GM23338 (cell line): ENCODE measurements at regions not wholly inside any gene's neighbourhood (a gene's known extent, or its start where the extent isn't known, plus 50 kb on each side); places are given as distances from the start of the nearest gene placed in this dataset.

Source experiments
- ATAC-seq: fragments of 200-7000 bp; cut with Tn5 transposase; 3 replicates; pipeline ENCODE4 v1.9.1; 2020
- DNase-seq: peaks from one replicate; pipeline ENCODE4 v3.0.0-alpha.2; 2015; ENCODE audit warnings: low spot score
- H2AFZ ChIP-seq: fragments of 200-600 bp; sonication (generic); 2 replicates; pipeline ENCODE4 v1.8.0; 2016; ENCODE audit warnings: antibody characterized with exemption, mild to moderate bottlenecking, moderate library complexity
- H3F3A ChIP-seq: fragments of 200-600 bp; sonication (generic); replicated peaks from 2 replicates; pipeline ENCODE4 v1.8.0; 2017; ENCODE audit warnings: antibody characterized with exemption, mixed run types, low read depth
- H3K27ac ChIP-seq: fragments of 200-600 bp; sonication (generic); 2 replicates; pipeline ENCODE4 v1.6.1; 2016; ENCODE audit warnings: low read depth
- H3K27me3 ChIP-seq: fragments of 200-600 bp; sonication (generic); 2 replicates; pipeline ENCODE4 v1.8.0; 2016; ENCODE audit warnings: mild to moderate bottlenecking, mixed run types, moderate library complexity; ENCODE audit not compliant: insufficient read depth
- H3K36me3 ChIP-seq: fragments of 200-600 bp; sonication (generic); 2 replicates; pipeline ENCODE4 v1.8.0; 2016; ENCODE audit warnings: mild to moderate bottlenecking; ENCODE audit not compliant: insufficient read depth
- H3K4me1 ChIP-seq: fragments of 200-600 bp; sonication (generic); 2 replicates; pipeline ENCODE4 v1.8.0; 2016; ENCODE audit warnings: mild to moderate bottlenecking, moderate library complexity; ENCODE audit not compliant: insufficient read depth
- H3K4me2 ChIP-seq: fragments of 200-600 bp; sonication (generic); 2 replicates; pipeline ENCODE4 v1.7.1; 2017; ENCODE audit warnings: mixed run types
- H3K4me3 ChIP-seq: fragments of 200-600 bp; sonication (generic); 2 replicates; pipeline ENCODE4 v1.6.1; 2016; ENCODE audit warnings: mixed run types
- H3K79me2 ChIP-seq: fragments of 200-600 bp; sonication (generic); replicated peaks from 2 replicates; pipeline ENCODE4 v1.8.0; 2017; ENCODE audit warnings: mild to moderate bottlenecking; ENCODE audit not compliant: insufficient read depth
- H3K9me2 ChIP-seq: fragments of 200-600 bp; sonication (generic); 2 replicates; pipeline ENCODE4 v1.8.0; 2017; ENCODE audit not compliant: insufficient read depth
- H4K20me1 ChIP-seq: fragments of 200-600 bp; sonication (generic); replicated peaks from 2 replicates; pipeline ENCODE4 v1.8.0; 2017; ENCODE audit warnings: mild to moderate bottlenecking; ENCODE audit not compliant: insufficient read depth
- H3K27ac Mint-ChIP-seq: 2 replicates; pipeline ENCODE4 v1.8.0; 2020; ENCODE audit warnings: inconsistent platforms, mild to moderate bottlenecking, moderate library complexity, mixed read lengths
- H3K27me3 Mint-ChIP-seq: 3 replicates; pipeline ENCODE4 v1.8.0; 2022; ENCODE audit warnings: low read depth, mild to moderate bottlenecking, moderate library complexity, mixed read lengths, inconsistent platforms; ENCODE audit not compliant: insufficient read depth, poor library complexity
- H3K36me3 Mint-ChIP-seq: 3 replicates; pipeline ENCODE4 v1.8.0; 2021; ENCODE audit warnings: low read depth, mild to moderate bottlenecking, inconsistent platforms, moderate library complexity, mixed read lengths
- H3K4me1 Mint-ChIP-seq: 3 replicates; pipeline ENCODE4 v1.8.0; 2020; ENCODE audit warnings: mild to moderate bottlenecking, inconsistent platforms, mixed read lengths
- H3K4me3 Mint-ChIP-seq: 3 replicates; pipeline ENCODE4 v1.8.0; 2021; ENCODE audit warnings: moderate library complexity, mild to moderate bottlenecking, inconsistent platforms, mixed read lengths
- H3K9me3 Mint-ChIP-seq: 3 replicates; pipeline ENCODE4 v1.8.0; 2020; ENCODE audit warnings: moderate library complexity, mild to moderate bottlenecking, inconsistent platforms, mixed read lengths
- CREB1 ChIP-seq: fragments of 250-450 bp; sonication (Bioruptor Pico); IDR thresholded peaks from 2 replicates; pipeline ENCODE4 v1.5.0; 2020; ENCODE audit warnings: low read depth, mild to moderate bottlenecking, moderate library complexity
- CTCF ChIP-seq, 2 experiments: fragments of 200-600 bp in 1 of 2; sonication (generic) in 1 of 2; conservative IDR thresholded peaks; 2 replicates each; pipeline versions ENCODE4 v1.5.1 to v1.6.1; 2016 to 2017; ENCODE audit warnings: antibody characterized with exemption in 2 of 2, low read depth in 2 of 2, mild to moderate bottlenecking in 2 of 2, moderate library complexity in 1 of 2
- ETS1 ChIP-seq: IDR thresholded peaks from 2 replicates; pipeline ENCODE4 v1.6.1; 2016; ENCODE audit warnings: antibody characterized with exemption
- EZH2 ChIP-seq: fragments of 200-600 bp; sonication (generic); IDR thresholded peaks from one replicate; pipeline ENCODE4 v1.8.0; 2017; ENCODE audit warnings: antibody characterized with exemption, mild to moderate bottlenecking, low read depth; ENCODE audit not compliant: unreplicated experiment
- JUNB ChIP-seq: IDR thresholded peaks from one replicate; pipeline ENCODE4 v1.6.1; 2016; ENCODE audit warnings: antibody characterized with exemption; ENCODE audit not compliant: unreplicated experiment
- NANOG ChIP-seq: IDR thresholded peaks from 2 replicates; pipeline ENCODE4 v1.6.1; 2016; ENCODE audit warnings: antibody characterized with exemption, borderline replicate concordance
- REST ChIP-seq: IDR thresholded peaks from one replicate; pipeline ENCODE4 v1.6.1; 2018; ENCODE audit warnings: antibody characterized with exemption; ENCODE audit not compliant: unreplicated experiment
- STAT1 ChIP-seq: IDR thresholded peaks from one replicate; pipeline ENCODE4 v1.6.1; 2016; ENCODE audit warnings: antibody characterized with exemption; ENCODE audit not compliant: unreplicated experiment
- ZNF114 ChIP-seq: fragments of 250-450 bp; sonication (Bioruptor Pico); IDR thresholded peaks from 2 replicates; pipeline ENCODE4 v1.5.0; 2020; ENCODE audit warnings: mild to moderate bottlenecking, moderate library complexity
- ZNF331 ChIP-seq: fragments of 250-450 bp; sonication (Bioruptor Pico); IDR thresholded peaks from 2 replicates; pipeline ENCODE4 v1.5.0; 2020; ENCODE audit warnings: low read depth, mild to moderate bottlenecking, moderate library complexity

- TF ChIP-seq ETS1 (no peak), ZNF114 (CRISPR knock-in tag) (no peak), CREB1 (CRISPR knock-in tag) (no peak), REST (no peak), ZNF331 (no peak)
Measured at GRCh38 chr6:139972116-139972515, 597.7 kb upstream of the CITED2 start (continued).

- no peak overlapping the region for H3K4me3 ChIP-seq
- no peaks in the 10 kb centered on the region for H3K27me3 ChIP-seq
- Mint-ChIP-seq H3K27me3 (no peaks in the 10 kb centered on the region), H3K4me1 (peaks cover 6% of the 10 kb centered on the region; the same call in 2 of the 3 replicates), H3K27ac (no peak overlapping the region), H3K9me3 (no peaks in the 10 kb centered on the region), H3K36me3 (0 out of 3 replicates have a peak, but pooled peaks cover 3% of the 10 kb centered on the region), H3K4me3 (no peak overlapping the region)
- H3K79me2 ChIP-seq = no peaks in the 10 kb centered on the region
- no peak for ATAC-seq
- no peaks in the 10 kb centered on the region for H3K36me3 ChIP-seq
- no peak overlapping the region for H3K27ac ChIP-seq
- peaks cover 8% of the 10 kb centered on the region; the same call in 1 of the 2 replicates for H3K4me1 ChIP-seq
- no peak overlapping the region for H3K4me2 ChIP-seq
- no peaks in the 10 kb centered on the region for H4K20me1 ChIP-seq
- no peaks in the 10 kb centered on the region for H3F3A ChIP-seq
- H3K9me2 ChIP-seq = no peaks in the 10 kb centered on the region
- no peak for DNase-seq
- H2AFZ ChIP-seq = no peak overlapping the region
- no peak for TF ChIP-seq EZH2
- no peak for TF ChIP-seq STAT1
- no peak for TF ChIP-seq NANOG
- no peak for TF ChIP-seq CREB1 (CRISPR knock-in tag)
- TF ChIP-seq ETS1 = no peak
- TF ChIP-seq REST = no peak
- TF ChIP-seq ZNF331 = no peak
- TF ChIP-seq ZNF114 (CRISPR knock-in tag) = no peak
- TF ChIP-seq JUNB = no peak
- TF ChIP-seq CTCF (conservative IDR thresholded peaks at IDR 0.05; ENCODE audit: low read depth in 2 of 2) = no peak
Measured at GRCh38 chr6:139970591-139970991, 596.1 kb upstream of the CITED2 start.
